ENCODE measurements at regions not wholly inside any gene's neighbourhood (a gene's known extent, or its start where the extent isn't known, plus 50 kb on each side); places are given as distances from the start of the nearest gene placed in this dataset.
"Not testable (repeated sequence)": the region's sequence is repeated elsewhere in the genome, so short reads cannot be mapped to it uniquely, and the experiment has no call there.

- no peaks in the 10 kb centered on the region for H3K27me3 ChIP-seq
- ATAC-seq = no peak
- H3K36me3 ChIP-seq = no peaks in the 10 kb centered on the region
- H3K27ac ChIP-seq = no peak overlapping the region
- no peak overlapping the region for H3K4me3 ChIP-seq
- no peak for TF ChIP-seq CTCF (IDR thresholded peaks at IDR 0.05)
- no peaks in the 10 kb centered on the region for H3K4me1 ChIP-seq
- no peak for DNase-seq
- no peaks in the 10 kb centered on the region for H3K9me3 ChIP-seq
- intact Hi-C loops (cut with DNase I) = no loop called here
Measured at GRCh38 chr5:35540002-35540401, 77.7 kb upstream of the SPEF2 start.

GRCh38 chr5:35538198-35538931 is 79.3 kb upstream of the SPEF2 start:
- DNase-seq (no peak), ATAC-seq (no peak)
- H3K36me3 ChIP-seq = no peaks in the 10 kb centered on the region
- no peaks in the 10 kb centered on the region for H3K27me3 ChIP-seq
- no peak overlapping the region for H3K4me3 ChIP-seq
- no peaks in the 10 kb centered on the region for H3K4me1 ChIP-seq
- no peaks in the 10 kb centered on the region for H3K9me3 ChIP-seq
- no peak for TF ChIP-seq CTCF (IDR thresholded peaks at IDR 0.05)
- intact Hi-C loops (cut with DNase I) = no loop called here
- no peak overlapping the region for H3K27ac ChIP-seq

GRCh38 chr5:35533156-35533555 is 84.5 kb upstream of the SPEF2 start:
- H3K4me1 ChIP-seq = no peaks in the 10 kb centered on the region
- H3K27ac ChIP-seq = no peak overlapping the region
- H3K9me3 ChIP-seq = no peaks in the 10 kb centered on the region
- ATAC-seq (no peak), DNase-seq (no peak)
- H3K4me3 ChIP-seq = no peak overlapping the region
- intact Hi-C loops (cut with DNase I) = no loop called here
- no peak for TF ChIP-seq CTCF (IDR thresholded peaks at IDR 0.05)
- H3K36me3 ChIP-seq = no peaks in the 10 kb centered on the region
- H3K27me3 ChIP-seq = no peaks in the 10 kb centered on the region

GRCh38 chr5:35531553-35531952 is 86.1 kb upstream of the SPEF2 start:
- intact Hi-C loops (cut with DNase I); ATAC-seq; H3K27me3 ChIP-seq; DNase-seq; H3K9me3 ChIP-seq; H3K4me1 ChIP-seq; H3K27ac ChIP-seq; H3K36me3 ChIP-seq; H3K4me3 ChIP-seq: not testable (repeated sequence)

- TF ChIP-seq CTCF (IDR thresholded peaks at IDR 0.05) = no peak
- no peak for DNase-seq
- Histone ChIP-seq H3K4me1 (no peaks in the 10 kb centered on the region), H3K9me3 (no peaks in the 10 kb centered on the region), H3K36me3 (no peaks in the 10 kb centered on the region), H3K27me3 (no peaks in the 10 kb centered on the region), H3K4me3 (no peak overlapping the region), H3K27ac (no peak overlapping the region)
- intact Hi-C loops (cut with DNase I) = no loop called here
- peak; percentile 90 for ATAC-seq
Measured at GRCh38 chr5:35518104-35518503, 99.6 kb upstream of the SPEF2 start.

GRCh38 chr5:35516271-35516670 is 101.4 kb upstream of the SPEF2 start:
- ATAC-seq = no peak
- Histone ChIP-seq H3K27me3 (no peaks in the 10 kb centered on the region), H3K9me3 (no peaks in the 10 kb centered on the region), H3K4me1 (no peaks in the 10 kb centered on the region), H3K27ac (no peak overlapping the region), H3K36me3 (no peaks in the 10 kb centered on the region), H3K4me3 (no peak overlapping the region)
- no peak for TF ChIP-seq CTCF (IDR thresholded peaks at IDR 0.05)
- DNase-seq = no peak
- intact Hi-C loops (cut with DNase I) = no loop called here
